Epithelial cell of proximal tubule (primary cell): ENCODE measurements at regions not wholly inside any gene's neighbourhood (a gene's known extent, or its start where the extent isn't known, plus 50 kb on each side); places are given as distances from the start of the nearest gene placed in this dataset.
"Not testable (repeated sequence)": the region's sequence is repeated elsewhere in the genome, so short reads cannot be mapped to it uniquely, and the experiment has no call there.

Experiments
- DNase-seq: peaks from one replicate; pipeline ENCODE4 v3.0.0-alpha.2; 2011; ENCODE audit warnings: low read depth
- H3K4me3 ChIP-seq: 2 replicates; pipeline ENCODE4 v1.5.1; 2011; ENCODE audit warnings: low read depth, mild to moderate bottlenecking, low read length
- CTCF ChIP-seq: conservative IDR thresholded peaks from 2 replicates; pipeline ENCODE4 v1.5.1; 2012; ENCODE audit warnings: low read depth, mild to moderate bottlenecking, low read length

GRCh38 chr1:148361427-148362215 lies 121.5 kb downstream of the PPIAL4G start:
- peak; percentile 53 for TF ChIP-seq CTCF
- DNase-seq, result not testable (repeated sequence)
- peak overlapping the region; percentile 28 for H3K4me3 ChIP-seq

- no peak for TF ChIP-seq CTCF
- H3K4me3 ChIP-seq, result no peak overlapping the region
- no peak for DNase-seq
Observed at GRCh38 chr1:148357037-148357436, 126.1 kb downstream of the PPIAL4G start.

GRCh38 chr1:148355976-148356375 lies 127.1 kb downstream of the PPIAL4G start:
- TF ChIP-seq CTCF, result no peak
- no peak for DNase-seq
- H3K4me3 ChIP-seq, result no peak overlapping the region

GRCh38 chr1:148354913-148355308 lies 128.2 kb downstream of the PPIAL4G start:
- no peak for TF ChIP-seq CTCF
- H3K4me3 ChIP-seq, result no peak overlapping the region
- no peak for DNase-seq

- no peak for TF ChIP-seq CTCF
- no peak for DNase-seq
- no peak overlapping the region for H3K4me3 ChIP-seq
Observed at GRCh38 chr1:148354284-148354912, 128.7 kb downstream of the PPIAL4G start.

- no peak for DNase-seq
- no peak overlapping the region for H3K4me3 ChIP-seq
- TF ChIP-seq CTCF, result no peak
Observed at GRCh38 chr1:148353461-148354283, 129.4 kb downstream of the PPIAL4G start.
